ENCODE measurements at regions not wholly inside any gene's neighbourhood (a gene's known extent, or its start where the extent isn't known, plus 50 kb on each side); places are given as distances from the start of the nearest gene placed in this dataset.

GRCh38 chr1:70871790-70872189 is 175.8 kb downstream of the PTGER3 start:
- Histone ChIP-seq H3K4me3 (ENCODE audit: low read length) (no peak overlapping the region), H3K9me3 (ENCODE audit: insufficient read depth, low read depth, low read length) (no peaks in the 10 kb centered on the region; the same call in 1 of the 2 replicates), H3K9ac (ENCODE audit: low read depth, low read length) (no peak overlapping the region), H3K27me3 (ENCODE audit: insufficient read depth, low read length) (no peaks in the 10 kb centered on the region), H3K27ac (ENCODE audit: low read length) (no peak overlapping the region), H3K36me3 (ENCODE audit: insufficient read depth, low read depth, low read length) (no peaks in the 10 kb centered on the region), H3K4me1 (ENCODE audit: insufficient read depth, low read length) (peaks cover 4% of the 10 kb centered on the region; the same call in 1 of the 2 replicates)

DNA sequence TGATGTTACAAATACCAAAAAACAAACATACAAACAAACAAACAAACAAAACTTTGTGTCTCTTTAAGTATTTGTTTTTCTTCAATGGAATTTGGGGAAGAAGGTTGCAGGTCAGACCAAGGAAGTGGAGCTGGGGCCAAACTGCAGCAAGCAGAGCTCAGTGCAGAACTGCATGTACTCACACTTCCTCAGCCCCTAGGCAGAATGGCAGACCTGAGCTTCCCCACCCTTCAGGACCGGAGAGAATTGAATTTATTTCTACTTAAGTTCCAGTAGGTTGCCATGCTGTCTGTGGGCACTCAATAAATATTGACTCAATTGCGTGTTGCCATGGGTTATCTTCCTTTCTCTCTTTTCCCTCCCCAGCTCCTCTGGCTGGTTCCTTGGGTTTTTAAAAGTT is 173.6 kb downstream of the PTGER3 start:
- Histone ChIP-seq H3K4me3 (ENCODE audit: low read length) (no peak overlapping the region), H3K36me3 (ENCODE audit: insufficient read depth, low read depth, low read length) (no peaks in the 10 kb centered on the region), H3K4me1 (ENCODE audit: insufficient read depth, low read length) (peaks cover 4% of the 10 kb centered on the region; the same call in 1 of the 2 replicates), H3K27me3 (ENCODE audit: insufficient read depth, low read length) (no peaks in the 10 kb centered on the region), H3K9me3 (ENCODE audit: insufficient read depth, low read depth, low read length) (no peaks in the 10 kb centered on the region; the same call in 1 of the 2 replicates), H3K9ac (ENCODE audit: low read depth, low read length) (no peak overlapping the region), H3K27ac (ENCODE audit: low read length) (no peak overlapping the region)

DNA sequence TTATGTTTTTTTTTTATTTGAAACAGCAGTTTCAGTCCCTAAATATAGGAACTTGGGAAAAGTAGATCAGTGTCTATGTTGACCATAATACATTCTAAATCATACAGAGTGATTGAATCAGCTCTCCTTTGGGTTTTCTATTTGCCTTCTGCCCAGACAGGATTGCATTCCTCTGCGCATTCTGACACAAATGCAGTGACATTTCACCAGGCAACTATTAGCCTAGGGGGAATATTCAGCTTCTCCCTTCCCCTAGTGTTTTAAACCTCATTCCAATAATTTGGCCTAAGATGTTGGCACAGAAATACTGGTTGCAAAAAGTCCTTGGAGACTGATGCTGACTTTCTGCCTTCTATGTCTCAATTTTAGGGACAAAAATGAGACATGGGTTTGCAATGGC is 172.8 kb downstream of the PTGER3 start:
- Histone ChIP-seq H3K9ac (ENCODE audit: low read depth, low read length) (no peak overlapping the region), H3K36me3 (ENCODE audit: insufficient read depth, low read depth, low read length) (no peaks in the 10 kb centered on the region), H3K27ac (ENCODE audit: low read length) (no peak overlapping the region), H3K4me3 (ENCODE audit: low read length) (no peak overlapping the region), H3K9me3 (ENCODE audit: insufficient read depth, low read depth, low read length) (no peaks in the 10 kb centered on the region), H3K4me1 (ENCODE audit: insufficient read depth, low read length) (peaks cover 4% of the 10 kb centered on the region; the same call in 1 of the 2 replicates), H3K27me3 (ENCODE audit: insufficient read depth, low read length) (no peaks in the 10 kb centered on the region)

GRCh38 chr1:70877343-70877742 is 170.3 kb downstream of the PTGER3 start:
- no peaks in the 10 kb centered on the region for H3K27me3 ChIP-seq (ENCODE audit: insufficient read depth, low read length)
- H3K4me3 ChIP-seq (ENCODE audit: low read length) = no peak overlapping the region
- H3K36me3 ChIP-seq (ENCODE audit: insufficient read depth, low read depth, low read length) = no peaks in the 10 kb centered on the region
- H3K9ac ChIP-seq (ENCODE audit: low read depth, low read length) = no peak overlapping the region
- no peaks in the 10 kb centered on the region for H3K9me3 ChIP-seq (ENCODE audit: insufficient read depth, low read depth, low read length)
- peaks cover 4% of the 10 kb centered on the region; the same call in 1 of the 2 replicates for H3K4me1 ChIP-seq (ENCODE audit: insufficient read depth, low read length)
- no peak overlapping the region for H3K27ac ChIP-seq (ENCODE audit: low read length)

- Histone ChIP-seq H3K9me3 (ENCODE audit: insufficient read depth, low read depth, low read length) (no peaks in the 10 kb centered on the region), H3K36me3 (ENCODE audit: insufficient read depth, low read depth, low read length) (no peaks in the 10 kb centered on the region), H3K9ac (ENCODE audit: low read depth, low read length) (no peak overlapping the region), H3K27ac (ENCODE audit: low read length) (no peak overlapping the region), H3K4me1 (ENCODE audit: insufficient read depth, low read length) (peaks cover 11% of the 10 kb centered on the region; the same call in 1 of the 2 replicates), H3K4me3 (ENCODE audit: low read length) (no peak overlapping the region), H3K27me3 (ENCODE audit: insufficient read depth, low read length) (no peaks in the 10 kb centered on the region)
These were observed 159.7 kb downstream of the PTGER3 start for GRCh38 chr1:70887936-70888335.

GRCh38 chr1:70888722-70889121 is 158.9 kb downstream of the PTGER3 start:
- H3K9me3 ChIP-seq (ENCODE audit: insufficient read depth, low read depth, low read length) = no peaks in the 10 kb centered on the region
- H3K4me3 ChIP-seq (ENCODE audit: low read length) = no peak overlapping the region
- H3K27me3 ChIP-seq (ENCODE audit: insufficient read depth, low read length) = no peaks in the 10 kb centered on the region
- peaks cover 11% of the 10 kb centered on the region; the same call in 1 of the 2 replicates for H3K4me1 ChIP-seq (ENCODE audit: insufficient read depth, low read length)
- H3K27ac ChIP-seq (ENCODE audit: low read length) = no peak overlapping the region
- no peaks in the 10 kb centered on the region for H3K36me3 ChIP-seq (ENCODE audit: insufficient read depth, low read depth, low read length)
- H3K9ac ChIP-seq (ENCODE audit: low read depth, low read length) = no peak overlapping the region

GRCh38 chr1:70890408-70890807 is 157.2 kb downstream of the PTGER3 start:
- H3K27ac ChIP-seq (ENCODE audit: low read length) = no peak overlapping the region

DNA sequence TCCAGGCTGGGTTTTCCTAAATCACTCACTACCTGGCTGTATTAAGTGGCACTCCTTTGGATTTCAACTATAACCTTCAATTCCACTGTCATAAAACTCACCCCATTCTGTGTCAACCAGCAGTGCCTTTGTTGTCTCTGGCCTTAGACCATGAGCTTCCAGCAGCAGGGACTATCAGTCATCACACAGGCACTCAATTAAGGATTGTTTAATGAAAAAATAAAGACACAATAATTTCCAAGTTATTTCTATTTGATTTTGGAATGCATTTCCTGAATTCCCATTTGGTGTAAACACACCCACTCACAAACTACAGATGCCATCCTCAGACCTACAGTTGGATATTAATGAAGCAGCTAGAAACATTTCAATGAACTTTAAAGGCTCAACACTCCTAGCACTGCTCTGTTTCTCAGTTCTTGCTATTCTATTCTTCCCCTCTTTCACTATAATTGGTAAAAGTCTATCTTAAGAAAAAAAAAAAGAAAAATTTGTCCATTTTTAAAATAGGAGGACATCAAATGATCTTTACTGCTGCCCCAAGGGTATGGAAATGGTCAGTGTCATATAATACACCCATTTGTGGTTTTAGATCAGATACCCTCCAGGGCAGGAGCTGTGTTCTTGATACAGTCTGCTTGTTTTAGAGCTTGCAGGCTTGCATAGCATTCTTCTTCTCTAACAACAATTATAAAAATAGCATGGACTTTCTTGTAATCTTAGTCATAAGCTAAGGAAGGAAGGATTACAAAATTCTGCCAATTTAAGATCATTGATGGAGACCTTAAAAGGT is 156.4 kb downstream of the PTGER3 start:
- H3K36me3 ChIP-seq (ENCODE audit: insufficient read depth, low read depth, low read length) = no peaks in the 10 kb centered on the region
- no peak overlapping the region for H3K9ac ChIP-seq (ENCODE audit: low read depth, low read length)
- no peaks in the 10 kb centered on the region for H3K9me3 ChIP-seq (ENCODE audit: insufficient read depth, low read depth, low read length)

More at GRCh38 chr1:70890408-70890807, 157.2 kb downstream of the PTGER3 start:
- no peaks in the 10 kb centered on the region for H3K36me3 ChIP-seq (ENCODE audit: insufficient read depth, low read depth, low read length)
- peaks cover 11% of the 10 kb centered on the region; the same call in 1 of the 2 replicates for H3K4me1 ChIP-seq (ENCODE audit: insufficient read depth, low read length)
- no peaks in the 10 kb centered on the region for H3K9me3 ChIP-seq (ENCODE audit: insufficient read depth, low read depth, low read length)
- H3K27me3 ChIP-seq (ENCODE audit: insufficient read depth, low read length) = no peaks in the 10 kb centered on the region
- H3K4me3 ChIP-seq (ENCODE audit: low read length) = no peak overlapping the region
- H3K9ac ChIP-seq (ENCODE audit: low read depth, low read length) = no peak overlapping the region

DNA sequence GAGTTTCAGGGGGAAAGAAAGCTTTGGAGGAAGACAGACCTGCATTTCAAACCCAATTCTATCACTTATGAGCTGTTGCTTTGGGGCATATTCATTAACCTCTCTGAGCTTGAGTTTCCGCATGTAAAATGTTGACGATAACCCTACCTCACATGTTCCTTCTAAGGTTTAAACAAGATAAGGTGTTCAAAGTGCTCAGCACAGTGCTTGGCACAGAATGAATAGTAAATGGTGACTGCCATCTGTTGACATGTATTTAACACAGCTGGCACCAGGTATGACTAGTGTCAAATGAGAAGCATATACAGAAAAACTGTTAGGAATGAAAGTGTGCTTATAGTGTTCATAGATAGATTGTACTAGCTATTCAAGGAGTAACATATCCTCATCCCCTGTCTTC is 155.5 kb downstream of the PTGER3 start:
- Histone ChIP-seq H3K27me3 (ENCODE audit: insufficient read depth, low read length) (no peaks in the 10 kb centered on the region), H3K9me3 (ENCODE audit: insufficient read depth, low read depth, low read length) (no peaks in the 10 kb centered on the region), H3K27ac (ENCODE audit: low read length) (no peak overlapping the region), H3K4me3 (ENCODE audit: low read length) (no peak overlapping the region), H3K9ac (ENCODE audit: low read depth, low read length) (no peak overlapping the region), H3K4me1 (ENCODE audit: insufficient read depth, low read length) (peaks cover 11% of the 10 kb centered on the region; the same call in 1 of the 2 replicates), H3K36me3 (ENCODE audit: insufficient read depth, low read depth, low read length) (no peaks in the 10 kb centered on the region)

More for the DNA sequence above, 156.4 kb downstream of the PTGER3 start:
- Histone ChIP-seq H3K27ac (ENCODE audit: low read length) (no peak overlapping the region), H3K4me1 (ENCODE audit: insufficient read depth, low read length) (peaks cover 11% of the 10 kb centered on the region; the same call in 1 of the 2 replicates), H3K4me3 (ENCODE audit: low read length) (no peak overlapping the region), H3K27me3 (ENCODE audit: insufficient read depth, low read length) (no peaks in the 10 kb centered on the region)

DNA sequence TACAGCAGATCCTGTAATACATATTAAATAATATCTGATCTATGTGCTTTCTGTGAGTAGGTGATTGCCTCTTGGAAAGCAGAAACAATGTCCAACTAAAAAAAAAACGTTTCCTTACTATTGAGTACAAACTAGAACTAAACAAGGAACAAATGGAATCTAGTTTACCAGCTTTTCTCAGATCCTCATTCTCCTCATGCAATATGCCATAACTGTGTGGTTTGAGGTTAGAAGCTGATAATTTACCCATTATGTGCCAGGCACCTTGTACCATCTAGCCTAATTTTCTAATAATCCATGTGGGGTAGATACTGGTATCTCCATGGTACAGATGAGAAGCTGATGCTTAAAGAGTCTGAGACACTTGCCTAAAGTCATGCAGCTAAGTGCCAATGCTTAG is 154.7 kb downstream of the PTGER3 start:
- Histone ChIP-seq H3K36me3 (ENCODE audit: insufficient read depth, low read depth, low read length) (no peaks in the 10 kb centered on the region), H3K4me1 (ENCODE audit: insufficient read depth, low read length) (peaks cover 9% of the 10 kb centered on the region; the same call in 1 of the 2 replicates)

DNA sequence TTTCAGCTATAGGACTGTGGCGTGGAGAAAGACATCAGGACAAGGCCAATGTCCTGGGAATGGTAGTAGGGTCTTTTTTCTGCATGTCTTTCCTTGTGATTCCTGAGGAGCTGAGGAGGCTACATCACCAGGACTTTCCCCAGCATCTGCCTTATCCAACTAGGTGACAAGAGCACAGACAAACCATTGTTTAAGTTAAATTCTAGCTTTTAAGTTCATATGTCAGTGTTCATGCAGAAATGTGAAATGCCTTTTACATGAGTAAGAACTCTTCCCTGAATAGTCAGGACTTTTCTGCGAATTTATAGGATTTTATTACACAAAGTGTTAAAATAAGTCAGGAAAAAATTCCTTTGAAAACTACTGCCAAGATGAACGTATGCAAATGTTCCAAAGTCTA is 154.2 kb downstream of the PTGER3 start:
- H3K4me3 ChIP-seq (ENCODE audit: low read length) = no peak overlapping the region
- H3K27me3 ChIP-seq (ENCODE audit: insufficient read depth, low read length) = no peaks in the 10 kb centered on the region
- H3K9me3 ChIP-seq (ENCODE audit: insufficient read depth, low read depth, low read length) = no peaks in the 10 kb centered on the region
- peaks cover 5% of the 10 kb centered on the region; the same call in 1 of the 2 replicates for H3K4me1 ChIP-seq (ENCODE audit: insufficient read depth, low read length)
- no peak overlapping the region for H3K9ac ChIP-seq (ENCODE audit: low read depth, low read length)
- no peaks in the 10 kb centered on the region for H3K36me3 ChIP-seq (ENCODE audit: insufficient read depth, low read depth, low read length)
- no peak overlapping the region for H3K27ac ChIP-seq (ENCODE audit: low read length)

More for the DNA sequence above, 154.7 kb downstream of the PTGER3 start:
- no peak overlapping the region for H3K9ac ChIP-seq (ENCODE audit: low read depth, low read length)
- H3K4me3 ChIP-seq (ENCODE audit: low read length) = no peak overlapping the region
- H3K27me3 ChIP-seq (ENCODE audit: insufficient read depth, low read length) = no peaks in the 10 kb centered on the region
- no peak overlapping the region for H3K27ac ChIP-seq (ENCODE audit: low read length)
- H3K9me3 ChIP-seq (ENCODE audit: insufficient read depth, low read depth, low read length) = no peaks in the 10 kb centered on the region

- Histone ChIP-seq H3K4me3 (ENCODE audit: low read length) (no peak overlapping the region), H3K9me3 (ENCODE audit: insufficient read depth, low read depth, low read length) (no peaks in the 10 kb centered on the region), H3K36me3 (ENCODE audit: insufficient read depth, low read depth, low read length) (no peaks in the 10 kb centered on the region), H3K27ac (ENCODE audit: low read length) (no peak overlapping the region), H3K27me3 (ENCODE audit: insufficient read depth, low read length) (no peaks in the 10 kb centered on the region), H3K9ac (ENCODE audit: low read depth, low read length) (no peak overlapping the region), H3K4me1 (ENCODE audit: insufficient read depth, low read length) (no peaks in the 10 kb centered on the region; the same call in 1 of the 2 replicates)
These were observed 152.1 kb downstream of the PTGER3 start for GRCh38 chr1:70895531-70895930.
